H1 (cell line): ENCODE measurements at regions not wholly inside any gene's neighbourhood (a gene's known extent, or its start where the extent isn't known, plus 50 kb on each side); places are given as distances from the start of the nearest gene placed in this dataset.

ENCODE experiments used
- CHD7 ChIP-seq: fragments of 300-600 bp; sonication (generic); IDR thresholded peaks from 2 replicates; pipeline ENCODE4 v1.7.1; 2012; ENCODE audit warnings: low read length, moderate library complexity, mild to moderate bottlenecking, inconsistent platforms; ENCODE audit not compliant: insufficient replicate concordance

- TF ChIP-seq CHD7: no peak
Measured at GRCh38 chr5:160479926-160480325, 58.3 kb downstream of the PTTG1 start (continued).
